WERI-Rb-1 (cell line): ENCODE measurements at regions not wholly inside any gene's neighbourhood (a gene's known extent, or its start where the extent isn't known, plus 50 kb on each side); places are given as distances from the start of the nearest gene placed in this dataset.

ENCODE experiments used
- DNase-seq: peaks from one replicate; pipeline ENCODE4 v3.0.0-alpha.2; 2020
- H3K27ac ChIP-seq: fragments of 250-450 bp; sonication (Bioruptor Pico); 2 replicates; pipeline ENCODE4 v1.5.1; 2020; ENCODE audit warnings: mild to moderate bottlenecking, moderate library complexity
- H3K27me3 ChIP-seq: fragments of 250-450 bp; sonication (Bioruptor Pico); 2 replicates; pipeline ENCODE4 v1.5.1; 2021; ENCODE audit warnings: mild to moderate bottlenecking, low read depth, moderate library complexity; ENCODE audit not compliant: insufficient read depth, severe bottlenecking
- H3K36me3 ChIP-seq: fragments of 250-450 bp; sonication (Bioruptor Pico); 2 replicates; pipeline ENCODE4 v1.5.1; 2020; ENCODE audit warnings: mild to moderate bottlenecking, moderate library complexity
- H3K4me3 ChIP-seq: 2 replicates; pipeline ENCODE4 v1.5.1; 2011; ENCODE audit warnings: low read depth, mild to moderate bottlenecking, control low read depth, low read length
- H3K9me3 ChIP-seq: fragments of 250-450 bp; sonication (Bioruptor Pico); 2 replicates; pipeline ENCODE4 v1.5.1; 2021; ENCODE audit warnings: mild to moderate bottlenecking, moderate library complexity; ENCODE audit not compliant: severe bottlenecking
- CTCF ChIP-seq: IDR thresholded peaks from 2 replicates; pipeline ENCODE4 v1.5.1; 2011; ENCODE audit warnings: low read depth, mild to moderate bottlenecking, control low read depth, inconsistent platforms, low read length

DNA sequence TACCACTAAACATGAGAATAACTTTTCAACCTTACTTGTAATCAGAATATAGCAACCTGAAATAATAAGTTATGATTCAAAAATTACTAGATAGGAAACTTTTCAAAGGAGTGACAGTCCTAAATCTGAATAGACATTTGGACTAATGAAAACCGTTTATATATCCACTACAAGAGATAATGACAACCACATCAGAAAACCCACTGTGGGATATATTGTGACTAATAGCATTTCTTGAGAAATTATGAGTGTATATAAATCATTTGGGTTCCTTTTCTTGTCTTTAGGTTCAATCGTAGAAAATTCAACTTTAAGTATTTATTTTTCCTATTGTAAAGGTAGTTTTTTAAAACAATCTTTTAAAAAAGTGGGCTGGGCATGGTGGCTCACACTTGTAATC lies 170.2 kb upstream of the PRSS58 start:
- H3K9me3 ChIP-seq, result no peaks in the 10 kb centered on the region
- no peaks in the 10 kb centered on the region for H3K27me3 ChIP-seq
- no peaks in the 10 kb centered on the region for H3K36me3 ChIP-seq
- H3K4me3 ChIP-seq, result no peak overlapping the region
- no peak for DNase-seq
- no peak overlapping the region for H3K27ac ChIP-seq
- no peak for TF ChIP-seq CTCF

DNA sequence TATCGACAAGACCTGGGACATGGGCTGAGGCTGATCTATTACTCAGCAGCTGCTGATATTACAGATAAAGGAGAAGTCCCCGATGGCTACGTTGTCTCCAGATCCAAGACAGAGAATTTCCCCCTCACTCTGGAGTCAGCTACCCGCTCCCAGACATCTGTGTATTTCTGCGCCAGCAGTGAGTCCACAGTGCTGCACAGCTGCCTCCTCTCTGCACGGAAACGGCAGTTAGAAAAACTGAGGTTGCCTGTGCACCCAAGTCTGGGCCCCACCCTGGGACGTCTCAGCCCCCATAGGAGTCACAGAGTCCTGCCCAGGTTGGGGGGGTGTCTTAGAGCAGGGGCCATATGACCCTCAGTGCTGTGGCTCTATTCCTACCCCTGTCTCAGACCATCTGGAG lies 167.4 kb upstream of the PRSS58 start:
- H3K9me3 ChIP-seq, result no peaks in the 10 kb centered on the region
- no peak for DNase-seq
- no peak for TF ChIP-seq CTCF
- H3K36me3 ChIP-seq, result no peaks in the 10 kb centered on the region
- H3K4me3 ChIP-seq, result no peak overlapping the region
- no peaks in the 10 kb centered on the region for H3K27me3 ChIP-seq
- no peak overlapping the region for H3K27ac ChIP-seq

DNA sequence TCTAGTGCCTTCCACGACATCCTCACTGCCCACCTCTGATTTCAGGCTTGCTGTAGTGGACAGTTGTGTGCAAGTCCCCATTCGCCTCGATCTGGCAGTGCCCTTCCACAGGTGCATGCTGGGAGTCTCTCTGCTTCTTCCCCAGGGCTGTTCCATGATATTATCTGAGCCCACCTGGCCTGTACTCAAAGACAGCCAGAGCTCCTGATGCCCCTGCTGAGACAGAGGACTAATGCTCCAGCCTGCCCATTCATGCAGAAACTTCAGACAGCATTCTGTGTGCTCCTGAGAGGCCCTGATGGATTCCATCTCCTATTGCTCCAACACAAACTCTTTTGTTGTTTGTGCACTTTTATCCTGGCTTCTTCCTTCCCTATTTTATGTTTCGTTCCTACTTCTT lies 164.8 kb upstream of the PRSS58 start:
- DNase-seq, result peak; percentile 23
- H3K27ac ChIP-seq, result no peak overlapping the region
- no peaks in the 10 kb centered on the region for H3K9me3 ChIP-seq
- H3K4me3 ChIP-seq, result no peak overlapping the region
- no peak for TF ChIP-seq CTCF
- no peaks in the 10 kb centered on the region for H3K36me3 ChIP-seq
- no peaks in the 10 kb centered on the region for H3K27me3 ChIP-seq

DNA sequence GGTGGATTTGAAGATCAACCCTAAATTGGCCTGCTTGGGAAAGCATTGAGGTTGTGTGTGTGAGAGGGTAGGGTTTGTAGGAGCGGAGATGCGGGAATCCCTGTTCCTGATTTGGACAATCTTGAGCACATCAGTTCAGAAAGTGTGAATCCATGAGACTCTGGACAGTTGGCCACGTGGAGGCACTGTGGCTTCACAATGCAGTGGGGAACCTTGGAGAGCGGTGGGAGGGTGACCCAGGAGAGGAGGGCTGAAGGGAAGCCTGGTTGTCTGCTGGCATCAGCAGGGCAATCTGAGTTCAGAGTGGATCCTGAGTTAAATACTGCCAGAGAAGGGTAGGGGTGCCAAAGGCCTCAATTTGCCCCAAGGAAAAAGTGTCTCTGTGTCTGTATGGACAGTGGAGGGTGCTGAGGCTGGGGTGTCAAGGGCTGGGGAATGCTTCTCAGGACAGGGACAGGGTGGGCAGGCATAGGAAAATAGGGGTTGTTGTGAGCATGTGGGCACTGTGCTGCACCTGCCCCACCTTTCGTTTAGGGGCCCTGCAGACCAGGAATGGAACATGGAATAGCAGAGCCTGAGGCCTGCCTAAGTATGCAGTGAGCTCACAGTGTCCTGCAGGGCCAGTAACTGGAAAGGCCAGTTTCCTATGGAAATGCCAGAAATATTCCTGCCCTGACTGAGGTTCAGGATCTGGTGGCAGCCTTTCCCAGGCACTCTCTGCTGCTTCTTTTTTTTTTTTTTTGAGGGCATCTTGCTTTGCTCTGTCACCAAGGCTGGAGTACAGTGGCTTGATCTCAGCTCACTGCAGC lies 162.9 kb upstream of the PRSS58 start:
- DNase-seq, result peak; percentile 66
- Histone ChIP-seq H3K27me3 (no peaks in the 10 kb centered on the region), H3K27ac (no peak overlapping the region), H3K4me3 (no peak overlapping the region), H3K36me3 (no peaks in the 10 kb centered on the region), H3K9me3 (no peaks in the 10 kb centered on the region)
- TF ChIP-seq CTCF, result peak; percentile 58

DNA sequence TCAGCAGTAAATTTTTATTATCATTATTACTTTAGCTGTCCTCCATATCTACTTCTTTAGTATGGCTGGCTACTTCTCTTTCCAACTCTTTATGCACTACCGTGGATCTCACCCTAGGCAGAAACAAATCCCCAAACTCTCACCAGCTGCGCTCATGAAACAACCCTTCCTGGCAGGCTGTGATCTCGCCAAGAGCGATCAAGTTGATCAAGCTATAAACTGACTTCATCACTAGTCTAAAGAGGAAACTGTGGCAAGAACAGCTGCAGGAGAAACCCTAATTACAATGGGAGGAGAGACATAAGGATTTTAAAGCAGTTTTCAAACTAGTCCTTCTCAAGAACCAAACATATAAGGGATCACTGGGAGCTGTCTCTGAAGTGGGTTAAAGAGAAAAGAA lies 160.5 kb upstream of the PRSS58 start:
- no peak for DNase-seq
- Histone ChIP-seq H3K27me3 (no peaks in the 10 kb centered on the region), H3K27ac (no peak overlapping the region), H3K36me3 (no peaks in the 10 kb centered on the region), H3K4me3 (no peak overlapping the region), H3K9me3 (no peaks in the 10 kb centered on the region)
- TF ChIP-seq CTCF, result no peak

GRCh38 chr7:142414915-142415314 lies 157.1 kb upstream of the PRSS58 start:
- TF ChIP-seq CTCF, result no peak
- Histone ChIP-seq H3K9me3 (no peaks in the 10 kb centered on the region), H3K4me3 (no peak overlapping the region), H3K36me3 (no peaks in the 10 kb centered on the region), H3K27me3 (no peaks in the 10 kb centered on the region), H3K27ac (no peak overlapping the region)
- no peak for DNase-seq
